ENCODE measurements at regions not wholly inside any gene's neighbourhood (a gene's known extent, or its start where the extent isn't known, plus 50 kb on each side); places are given as distances from the start of the nearest gene placed in this dataset.
"Not testable (repeated sequence)": the region's sequence is repeated elsewhere in the genome, so short reads cannot be mapped to it uniquely, and the experiment has no call there.

DNA sequence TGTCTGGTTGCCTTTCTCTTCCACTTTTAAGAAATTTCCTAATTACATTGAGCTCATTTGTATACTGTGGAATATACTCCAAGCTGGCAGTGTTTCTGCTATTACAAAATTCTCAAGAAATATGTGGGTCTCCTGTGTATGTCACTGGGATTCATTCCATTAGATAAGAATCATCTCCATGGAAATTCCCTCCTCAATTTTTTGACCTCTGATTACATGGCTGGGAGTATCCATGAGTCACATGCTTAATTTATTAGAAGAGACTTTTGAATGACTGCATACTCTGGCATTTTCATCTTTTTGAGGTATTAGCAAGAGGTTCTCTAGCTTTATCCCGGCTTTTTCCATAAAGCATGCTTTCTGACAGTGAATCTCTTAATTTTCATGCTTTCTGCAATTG lies 665.5 kb upstream of the CNTNAP5 start:
- no peak for DNase-seq (ENCODE audit: low spot score)

DNA sequence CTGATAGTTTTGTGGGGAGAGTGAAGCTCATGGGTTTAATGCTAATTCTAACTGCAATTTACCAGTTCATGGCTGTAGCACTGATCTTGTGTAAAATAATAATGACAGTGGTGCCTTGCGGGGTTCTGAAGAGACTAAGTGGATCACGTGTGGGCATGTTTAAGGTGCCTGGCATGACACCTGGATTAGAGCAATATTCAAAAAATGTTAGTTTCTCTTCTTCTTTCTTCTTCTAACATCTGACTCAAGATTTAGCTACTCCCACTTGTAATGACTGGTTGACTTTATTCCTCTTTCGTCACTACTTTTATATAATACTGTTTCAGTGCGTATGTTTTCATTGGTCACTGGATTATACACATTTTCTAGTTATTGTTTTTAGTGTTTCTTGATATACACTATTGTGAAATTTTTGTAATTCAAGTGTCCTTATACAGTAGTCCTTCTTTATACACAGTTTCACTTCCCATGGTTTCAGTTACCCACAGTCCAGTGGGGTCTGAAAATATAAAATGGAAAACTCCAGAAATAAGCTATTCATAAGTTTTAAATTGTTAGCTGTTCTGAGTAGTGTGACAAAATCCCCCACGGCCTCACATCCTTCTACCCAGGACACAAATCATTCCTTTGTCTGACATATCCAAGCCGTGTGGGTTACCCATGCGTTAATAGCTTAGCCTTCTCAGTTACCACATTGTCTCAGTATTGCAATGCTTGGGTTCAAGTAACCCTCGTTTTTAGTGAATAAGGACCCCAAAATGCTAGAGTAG lies 662.2 kb upstream of the CNTNAP5 start:
- DNase-seq (ENCODE audit: low spot score): no peak

DNA sequence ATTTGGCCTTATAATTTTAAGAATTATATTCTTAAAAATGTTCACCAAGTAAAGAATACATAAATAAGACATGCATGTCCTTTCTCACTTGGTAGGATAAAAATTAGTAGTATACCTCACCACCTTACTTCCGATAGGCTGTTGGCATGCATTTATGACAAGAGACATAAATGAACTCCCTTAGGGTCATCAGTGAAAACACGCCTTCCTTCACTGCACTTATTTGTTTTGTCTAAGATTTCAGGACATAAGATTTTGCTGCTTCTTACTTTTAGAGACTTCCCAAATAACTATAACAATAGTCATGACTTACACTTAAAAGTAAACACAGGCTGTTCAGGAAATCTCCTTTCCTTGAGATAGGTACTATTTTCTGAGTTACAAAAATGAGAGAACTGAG lies 661.3 kb upstream of the CNTNAP5 start:
- no peak for DNase-seq (ENCODE audit: low spot score)

DNA sequence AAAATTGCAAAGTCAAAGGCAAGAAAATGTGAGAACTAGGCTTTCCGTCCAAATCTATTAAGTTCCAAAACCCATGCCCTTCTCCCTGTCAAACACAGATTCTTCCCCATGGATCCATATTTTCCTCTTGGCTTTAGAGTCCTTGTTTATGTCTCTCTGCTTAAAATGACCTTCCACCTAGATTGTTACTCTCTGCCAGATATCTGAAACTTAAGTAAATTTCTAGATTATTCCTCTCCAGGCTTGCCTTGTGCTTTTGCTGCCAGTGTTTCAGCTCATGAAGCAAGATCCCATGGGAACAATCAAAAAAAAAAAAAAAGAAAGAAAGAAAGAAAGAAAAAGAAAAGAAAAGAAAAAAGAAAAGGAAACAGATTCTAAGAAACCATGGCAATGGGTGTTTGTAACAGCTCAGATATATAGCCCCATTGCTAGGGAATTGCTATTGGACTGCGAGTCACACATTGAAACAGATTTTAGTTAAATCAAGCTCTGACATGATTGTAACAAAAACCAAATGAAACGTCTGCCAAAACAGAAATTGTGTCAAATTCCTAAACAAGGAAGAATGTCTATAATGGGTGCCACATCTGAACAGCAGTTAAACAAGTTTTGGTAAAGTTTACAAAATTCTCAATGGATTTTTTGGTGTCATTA lies 660.7 kb upstream of the CNTNAP5 start:
- no peak for DNase-seq (ENCODE audit: low spot score)

DNA sequence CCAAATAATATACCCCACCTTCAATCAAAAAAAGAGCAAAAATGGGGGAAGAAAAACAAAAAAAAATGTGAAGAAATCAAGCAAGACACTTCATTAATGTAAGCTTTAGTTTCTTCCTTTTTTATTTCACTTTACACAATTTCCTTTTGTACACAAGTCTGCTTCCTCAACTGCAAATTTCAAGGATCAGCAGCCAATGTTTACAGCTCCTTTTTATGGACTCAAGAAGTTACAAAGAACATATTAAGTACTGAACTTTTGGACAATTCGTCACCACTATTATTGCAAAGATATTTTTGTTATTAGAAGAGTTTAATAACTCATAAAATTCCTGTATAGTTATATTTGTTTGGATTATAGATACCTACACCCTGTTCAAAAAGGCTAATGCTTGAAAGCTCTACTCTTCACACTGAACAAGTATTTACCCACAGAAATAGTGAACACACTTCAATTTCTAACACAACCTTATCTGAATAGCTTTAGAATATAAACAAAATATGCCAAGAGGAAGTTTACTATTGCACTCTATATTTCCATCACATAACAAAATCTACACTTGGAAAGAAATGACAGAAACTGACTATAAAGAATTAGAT lies 658.7 kb upstream of the CNTNAP5 start:
- DNase-seq (ENCODE audit: low spot score): no peak

DNA sequence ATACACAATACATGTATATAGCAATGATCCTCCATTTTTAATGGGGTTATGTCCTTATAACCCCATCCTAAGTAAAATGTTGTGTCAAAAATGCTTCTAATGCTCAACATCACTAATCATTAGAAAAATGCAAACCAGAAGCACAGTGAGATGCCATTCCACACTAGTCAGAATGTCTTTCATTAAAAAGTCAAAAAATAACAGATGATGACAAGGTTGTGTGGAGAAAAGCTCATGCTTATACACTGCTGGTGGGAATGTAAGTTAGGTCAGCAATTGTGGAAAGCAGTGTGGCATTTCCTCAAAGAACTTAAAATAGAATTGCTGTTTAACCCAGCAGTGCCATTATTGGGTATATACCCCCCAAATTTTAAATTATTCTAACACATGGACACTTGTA lies 654.9 kb upstream of the CNTNAP5 start:
- no peak for DNase-seq (ENCODE audit: low spot score)

DNA sequence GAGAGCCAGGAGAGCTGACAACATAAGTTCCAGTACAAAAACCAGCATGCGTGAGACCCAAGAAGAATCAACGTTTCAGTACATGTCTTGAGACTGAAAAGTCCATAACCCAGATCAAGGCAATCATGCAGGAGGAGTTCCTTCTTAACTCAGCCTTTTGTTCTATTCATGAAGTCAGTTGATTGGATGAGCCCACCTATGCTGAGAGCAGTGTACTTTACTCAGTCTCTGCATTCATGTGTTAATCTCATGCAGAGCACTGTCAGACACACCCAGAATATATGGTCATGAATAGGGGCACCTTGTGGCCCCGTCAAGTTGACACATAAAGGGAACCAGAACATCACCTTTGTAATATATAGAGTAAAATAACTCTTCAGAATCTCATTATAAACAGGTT lies 653.6 kb upstream of the CNTNAP5 start:
- DNase-seq (ENCODE audit: low spot score): no peak

DNA sequence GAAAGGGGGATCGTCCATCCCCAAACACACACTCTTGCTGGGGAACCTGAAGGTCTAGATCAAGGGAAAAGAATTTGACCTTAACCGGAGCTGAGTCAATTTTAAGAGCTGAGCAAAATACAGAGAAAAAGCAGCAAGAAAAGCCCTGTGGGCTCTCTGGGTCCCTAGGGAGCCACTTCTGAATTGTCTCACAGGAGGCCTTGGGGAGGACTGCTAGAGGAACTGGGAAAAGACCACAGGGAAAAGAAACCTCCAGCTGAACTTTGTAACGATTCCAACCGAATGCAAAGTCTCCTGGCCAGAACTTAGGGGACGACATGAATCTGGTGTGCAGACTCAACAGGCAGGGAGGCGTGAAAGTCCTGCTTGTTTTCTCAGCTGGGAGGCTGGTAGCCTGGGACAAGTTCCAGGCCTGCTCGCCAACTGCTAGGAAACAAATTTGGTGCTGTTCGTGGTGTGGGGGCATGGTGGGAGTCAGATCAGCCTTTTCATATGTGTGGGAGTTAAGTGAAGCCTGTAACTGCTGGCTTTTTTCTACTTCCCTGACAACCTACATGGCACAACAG lies 644.6 kb upstream of the CNTNAP5 start:
- no peak for DNase-seq (ENCODE audit: low spot score)

DNA sequence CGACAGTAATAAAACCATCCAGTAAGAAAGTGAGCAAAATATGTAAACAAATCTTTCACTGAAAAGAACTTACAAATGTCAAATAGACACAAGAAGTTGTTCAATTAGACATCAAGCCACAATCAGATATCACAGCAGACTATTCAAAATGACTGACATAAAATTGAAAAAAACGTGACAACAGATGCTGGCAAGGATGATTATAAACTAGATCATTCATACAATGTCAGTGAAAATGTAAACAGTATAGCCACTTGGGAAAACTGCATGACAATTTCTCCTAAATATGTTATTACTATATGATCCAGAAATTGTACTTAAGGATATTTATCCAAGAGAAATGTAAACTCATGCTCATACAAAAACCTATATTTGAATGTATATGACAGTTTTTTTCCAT lies 609.4 kb upstream of the CNTNAP5 start:
- DNase-seq (ENCODE audit: low spot score): no peak

DNA sequence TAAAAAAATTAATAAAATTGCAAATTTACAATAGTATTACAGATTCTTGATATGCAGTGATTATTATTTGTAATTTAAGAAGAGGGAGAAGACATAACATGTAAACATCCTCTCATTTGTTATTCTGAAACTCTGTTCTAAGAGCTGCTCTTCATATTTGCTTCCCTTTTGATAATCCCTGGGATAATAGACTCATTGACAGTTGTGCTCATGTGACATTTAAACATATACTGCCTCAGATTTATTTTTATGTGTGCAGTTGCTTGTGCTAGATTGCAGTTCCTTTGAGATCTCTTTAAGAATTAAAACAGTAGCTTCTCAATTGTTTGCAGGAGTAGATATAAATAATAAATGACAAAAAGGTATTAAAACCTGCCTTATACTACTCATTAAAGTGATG lies 605.1 kb upstream of the CNTNAP5 start:
- no peak for DNase-seq (ENCODE audit: low spot score)

DNA sequence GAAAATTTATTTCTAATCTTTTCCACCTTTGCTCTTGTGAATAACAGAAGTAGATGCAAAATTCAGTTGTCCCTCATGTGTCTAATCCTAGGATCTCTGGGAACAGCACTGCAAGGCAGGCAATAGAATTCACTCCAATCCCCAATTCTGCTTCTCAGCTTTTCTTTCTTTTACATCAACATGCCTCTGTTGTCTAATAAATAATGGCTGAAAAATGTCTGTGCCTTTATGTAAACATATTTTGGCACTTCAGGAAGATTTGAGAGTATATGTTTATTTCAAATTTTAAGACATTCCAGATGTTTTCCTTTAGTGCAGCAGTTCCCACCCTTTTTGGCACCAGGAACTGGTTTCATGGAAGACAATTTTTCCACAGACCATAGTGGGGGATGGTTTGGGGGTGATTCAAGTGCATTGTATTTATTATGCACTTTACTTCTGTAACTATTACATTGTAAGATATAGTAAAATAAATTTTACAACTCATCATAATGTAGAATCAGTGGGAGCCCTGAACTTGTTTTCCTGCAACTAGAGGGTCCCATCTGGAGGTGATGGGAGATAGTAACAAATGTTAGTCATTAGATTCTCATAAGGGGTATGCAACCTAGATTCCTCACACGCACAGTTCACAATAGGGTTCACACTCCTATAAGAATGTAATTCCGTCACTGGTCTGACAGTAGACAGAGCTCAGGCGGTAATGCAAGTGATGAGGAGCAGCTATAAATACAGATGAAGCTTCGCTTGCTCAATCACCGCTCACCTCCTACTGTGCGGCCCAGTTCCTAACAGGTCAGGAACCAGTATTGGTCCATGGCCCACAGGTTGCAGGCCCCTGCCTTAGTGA lies 590.3 kb upstream of the CNTNAP5 start:
- no peak for DNase-seq (ENCODE audit: low spot score)

DNA sequence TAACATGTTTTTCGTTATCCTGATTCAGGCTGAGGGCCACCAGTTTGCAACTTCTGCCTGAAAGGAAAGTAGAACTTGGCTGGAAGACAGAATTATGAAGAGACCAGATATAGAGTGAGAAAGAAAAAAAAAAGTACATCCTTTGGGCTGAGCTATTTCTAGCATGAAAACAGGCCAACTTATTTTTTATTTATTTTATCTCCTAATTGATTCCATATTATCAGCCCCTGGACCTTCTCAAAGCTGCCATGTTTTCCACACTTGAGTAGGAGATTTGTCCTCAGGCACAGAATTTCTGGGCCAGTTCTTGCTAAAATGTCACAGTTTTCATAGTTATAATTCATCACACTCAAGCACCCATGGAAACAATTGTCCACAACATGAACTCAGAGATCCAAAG lies 586.8 kb upstream of the CNTNAP5 start:
- no peak for DNase-seq (ENCODE audit: low spot score)

DNA sequence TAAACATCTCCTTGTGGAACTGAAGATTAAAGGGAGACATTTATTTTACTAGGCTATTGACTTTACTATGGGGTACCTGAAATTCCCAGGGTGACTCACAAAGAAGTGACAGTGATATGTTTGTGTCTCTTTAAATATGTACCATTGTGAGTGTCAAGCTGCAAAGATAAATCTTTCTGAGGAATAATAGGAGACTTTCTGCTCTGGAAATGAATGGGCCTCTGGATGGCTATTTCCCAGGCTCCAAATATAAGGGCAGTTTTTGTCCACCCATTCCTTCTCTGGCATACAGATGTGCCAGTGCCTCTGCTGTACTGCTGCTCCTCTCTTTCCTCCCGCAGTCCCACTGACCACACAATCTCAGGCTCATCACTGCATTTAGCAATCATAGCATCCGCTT lies 586.4 kb upstream of the CNTNAP5 start:
- no peak for DNase-seq (ENCODE audit: low spot score)

DNA sequence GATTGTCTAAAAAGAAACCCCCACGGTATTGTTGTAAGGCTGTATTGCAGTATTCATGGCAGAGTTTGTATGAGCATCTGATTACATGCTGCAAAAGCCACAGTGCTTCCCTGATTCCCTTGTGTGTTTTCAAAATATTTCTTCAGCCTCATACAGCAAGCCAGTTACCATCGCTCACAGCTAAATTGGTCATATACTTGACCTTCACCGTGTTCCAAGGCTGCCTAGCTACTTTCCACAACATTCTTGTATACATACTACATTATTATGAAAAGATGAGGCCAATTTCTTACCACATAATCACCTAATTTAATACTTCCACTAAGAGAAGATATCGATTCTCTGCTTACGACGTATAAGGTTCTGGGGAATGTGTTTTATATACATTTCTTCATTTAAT lies 576.3 kb upstream of the CNTNAP5 start:
- DNase-seq (ENCODE audit: low spot score): no peak

DNA sequence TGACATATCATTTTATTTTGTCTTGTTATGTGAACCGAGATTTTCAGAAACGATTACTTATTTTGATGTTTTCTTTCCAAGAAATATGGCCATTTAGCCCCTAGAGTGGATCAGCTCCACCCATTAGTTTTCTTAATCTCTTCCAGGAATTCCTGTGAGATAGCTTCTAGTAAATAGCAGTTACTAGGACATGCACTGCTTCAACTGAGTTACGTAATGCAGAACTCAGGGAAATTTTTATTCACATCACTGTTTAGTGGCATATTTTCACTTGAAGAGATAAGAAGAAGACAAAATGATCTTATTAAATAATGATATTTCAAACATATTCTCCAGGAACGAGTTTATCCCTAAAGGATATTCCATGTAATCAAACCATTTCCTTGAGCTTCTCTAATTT lies 573.5 kb upstream of the CNTNAP5 start:
- DNase-seq (ENCODE audit: low spot score): no peak

DNA sequence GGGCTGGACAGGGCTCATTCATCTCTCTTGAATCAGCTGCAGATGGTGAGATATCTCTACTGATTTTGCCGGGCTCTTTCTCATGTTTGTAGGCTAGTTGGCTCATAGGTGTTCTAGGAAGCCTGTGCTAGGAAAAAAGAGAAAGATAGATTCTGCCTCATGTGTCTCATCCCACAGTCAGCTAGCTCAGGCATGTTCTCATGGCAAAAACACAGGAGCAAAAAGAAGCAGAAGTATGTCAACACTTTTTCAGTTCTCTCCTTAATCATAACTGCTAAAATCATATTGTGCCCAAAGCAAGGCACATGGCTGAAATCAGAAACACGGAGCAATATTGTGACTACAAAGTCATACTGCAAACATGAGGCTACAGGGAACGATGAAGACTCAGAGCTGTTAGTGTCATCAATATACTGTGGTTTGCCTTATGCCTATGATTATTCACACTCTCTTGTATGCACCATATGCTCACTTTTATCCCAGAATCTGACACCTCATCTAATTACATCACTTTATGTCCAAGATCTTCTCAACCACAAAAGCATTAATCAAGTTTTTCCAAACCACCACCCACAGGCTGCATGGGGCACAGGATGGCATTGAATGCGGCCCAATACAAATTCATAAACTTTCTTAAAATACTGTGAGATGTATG lies 571.9 kb upstream of the CNTNAP5 start:
- DNase-seq (ENCODE audit: low spot score): no peak

DNA sequence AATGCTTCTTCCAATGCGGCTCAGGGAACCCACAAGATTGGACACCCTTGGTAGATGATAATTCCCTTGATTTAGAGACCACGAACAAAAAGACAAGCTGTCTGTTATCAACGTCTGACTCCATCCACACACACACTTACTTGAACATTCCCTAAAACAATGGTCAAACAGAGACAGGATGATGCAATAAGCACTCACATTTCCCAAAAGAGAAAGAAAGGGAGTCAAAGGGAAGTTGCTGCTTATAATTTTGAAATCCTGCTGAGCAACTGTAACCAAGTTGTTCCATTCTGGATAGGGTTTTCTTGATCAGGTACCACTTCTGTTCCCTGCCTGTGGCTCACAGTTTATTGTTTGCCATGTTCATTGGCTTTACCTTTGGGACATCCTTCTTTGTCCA lies 571.3 kb upstream of the CNTNAP5 start:
- no peak for DNase-seq (ENCODE audit: low spot score)

DNA sequence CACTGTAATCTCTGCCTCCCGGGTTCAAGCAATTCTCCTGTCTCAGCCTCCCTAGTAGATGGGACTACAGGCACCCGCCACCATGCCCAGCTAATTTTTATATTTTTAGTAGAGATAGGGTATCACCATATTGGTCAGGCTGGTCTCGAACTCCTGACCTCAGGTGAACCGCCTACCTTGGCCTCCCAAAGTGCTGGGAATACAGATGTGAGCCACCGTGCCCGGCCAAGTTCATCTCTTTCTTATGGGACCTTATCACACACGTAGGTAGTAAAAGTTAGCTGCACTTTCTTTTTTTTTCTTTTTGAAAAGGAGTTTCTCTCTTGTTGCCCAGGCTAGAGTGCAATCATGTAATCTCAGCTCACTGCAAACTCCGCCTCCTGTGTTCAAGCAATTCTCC lies 569.9 kb upstream of the CNTNAP5 start:
- not testable (repeated sequence) for DNase-seq (ENCODE audit: low spot score)

DNA sequence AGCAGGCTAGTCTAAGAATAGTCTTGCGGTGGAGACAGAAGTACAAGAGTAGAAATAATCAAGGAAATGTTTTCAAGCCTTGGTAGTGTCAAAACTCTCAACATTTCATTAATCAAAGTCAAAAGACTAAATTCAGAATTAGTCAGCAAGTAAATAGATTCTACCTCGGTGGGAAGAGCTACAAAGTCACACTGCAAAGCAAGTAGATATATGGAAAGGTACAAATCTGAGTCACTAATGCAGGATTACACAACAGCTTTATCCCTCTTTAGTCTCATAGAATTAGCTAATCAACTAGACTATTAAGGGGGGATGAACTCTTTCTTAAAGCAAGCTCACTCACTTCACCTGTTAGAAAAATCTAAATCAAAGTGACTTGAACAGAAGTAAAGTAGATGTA lies 568.7 kb upstream of the CNTNAP5 start:
- DNase-seq (ENCODE audit: low spot score): no peak

DNA sequence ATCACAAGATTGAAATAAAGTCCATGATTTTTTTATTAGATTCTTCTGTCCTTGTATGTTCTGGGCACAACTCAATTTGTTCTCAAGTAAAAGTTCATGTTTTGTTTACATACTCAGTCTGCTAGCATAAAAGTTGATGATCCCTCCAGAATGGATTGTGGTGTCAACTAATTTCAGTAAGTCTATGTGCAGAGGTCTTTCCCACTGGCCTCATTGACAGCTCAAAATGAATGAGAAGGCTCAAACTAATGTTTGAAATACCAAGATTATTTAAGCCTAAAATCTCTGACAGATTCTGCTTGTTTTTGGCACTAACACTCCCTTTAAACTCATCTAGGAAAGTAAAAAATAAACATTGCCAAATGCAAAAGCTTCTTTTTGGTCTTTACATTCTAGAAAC lies 561.2 kb upstream of the CNTNAP5 start:
- DNase-seq (ENCODE audit: low spot score): no peak

DNA sequence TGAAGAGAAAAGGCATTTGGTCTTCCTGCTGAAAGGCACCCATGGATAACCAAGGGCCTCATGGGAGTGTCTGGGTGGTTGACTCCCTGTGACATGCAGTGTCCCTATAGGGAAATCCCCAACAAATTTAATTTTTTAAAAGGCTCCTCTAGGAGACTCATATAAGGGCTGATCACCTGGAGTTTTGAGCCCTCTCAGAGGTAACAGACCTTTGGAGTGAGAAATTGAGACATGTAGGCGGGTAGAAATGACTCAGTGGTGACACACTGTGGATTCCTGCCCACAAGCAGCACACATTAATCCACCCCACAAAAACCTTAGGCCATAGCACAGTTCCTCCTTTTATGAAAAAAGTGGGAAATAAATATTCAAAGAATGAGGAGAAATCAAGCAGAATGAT lies 557.0 kb upstream of the CNTNAP5 start:
- no peak for DNase-seq (ENCODE audit: low spot score)

DNA sequence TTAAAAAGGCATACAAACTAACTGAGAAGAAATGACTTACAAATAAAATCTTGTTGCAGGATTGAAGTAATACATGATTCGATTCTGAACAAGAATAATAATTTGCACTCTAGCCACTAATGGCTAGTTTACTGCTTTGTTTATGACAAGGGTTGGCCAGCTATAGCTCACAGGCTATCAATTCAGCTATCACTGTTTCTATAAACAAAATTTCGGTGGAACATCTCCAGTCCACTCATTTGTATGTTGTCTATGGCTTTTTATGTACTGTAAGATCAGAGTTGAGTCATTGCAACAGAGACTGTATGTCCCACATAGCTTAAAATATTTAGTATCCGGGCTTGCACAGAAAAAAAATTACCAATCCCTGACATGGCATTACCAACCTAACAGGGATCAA lies 543.7 kb upstream of the CNTNAP5 start:
- DNase-seq (ENCODE audit: low spot score): no peak

Data from HuH-7 (cell line).